ENCODE measurements at regions not wholly inside any gene's neighbourhood (a gene's known extent, or its start where the extent isn't known, plus 50 kb on each side); places are given as distances from the start of the nearest gene placed in this dataset.
A peak's percentile ranks its signal among the peaks of the same experiment; 100 is the strongest.

DNA sequence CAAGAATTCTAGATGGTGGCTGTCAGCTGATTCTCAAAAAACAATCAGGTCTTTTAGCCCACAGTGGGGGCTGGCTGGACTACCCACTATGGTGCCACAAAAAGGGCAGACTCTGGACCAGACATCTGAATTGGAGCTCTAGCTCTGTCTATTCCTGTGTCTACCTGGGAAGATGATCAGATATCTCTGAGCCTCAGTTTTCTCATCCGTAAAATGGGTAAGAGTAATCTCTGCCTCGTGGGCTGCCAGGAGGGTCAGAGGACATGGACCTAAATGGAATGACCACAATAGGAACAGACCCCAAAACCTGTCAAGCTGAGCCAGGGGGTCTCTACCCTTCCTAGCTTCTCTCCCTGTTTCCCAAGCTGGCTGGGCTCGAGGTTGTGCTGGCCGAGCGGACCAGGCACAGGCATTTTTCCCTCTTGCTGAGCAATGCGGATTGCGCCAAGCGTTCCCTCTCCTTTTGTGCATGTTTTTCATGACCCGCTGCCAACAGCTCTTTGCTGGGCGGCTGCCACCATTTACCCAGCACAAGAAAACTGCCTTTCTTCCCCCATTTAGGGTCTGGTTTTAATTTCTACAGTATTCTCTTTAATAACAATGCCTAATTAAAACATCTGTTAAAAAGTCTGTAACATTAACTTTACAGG, 74.7 kb upstream of the MAFB start:
- Histone ChIP-seq H3K36me3 (no peaks in the 10 kb centered on the region), H3K4me1 (peaks cover 0 to 10% (median 0%) of the 10 kb centered on the region in 12 donors), H3K27me3 (peaks cover 0 to 4% (median 0%) of the 10 kb centered on the region in 9 donors), H3K27ac (no peak overlapping the region), H3K9me3 (no peaks in the 10 kb centered on the region), H3K4me3 (no peak overlapping the region)
- DNase-seq (no peak), ATAC-seq (no peak)
- WGBS, 4 donors = 91 to 96% (median 93%) methylated on average over 10 of the region's 10 CpGs
- intact Hi-C loops (cut with DNase I) = no loop called here
- TF ChIP-seq, protein P1, sequence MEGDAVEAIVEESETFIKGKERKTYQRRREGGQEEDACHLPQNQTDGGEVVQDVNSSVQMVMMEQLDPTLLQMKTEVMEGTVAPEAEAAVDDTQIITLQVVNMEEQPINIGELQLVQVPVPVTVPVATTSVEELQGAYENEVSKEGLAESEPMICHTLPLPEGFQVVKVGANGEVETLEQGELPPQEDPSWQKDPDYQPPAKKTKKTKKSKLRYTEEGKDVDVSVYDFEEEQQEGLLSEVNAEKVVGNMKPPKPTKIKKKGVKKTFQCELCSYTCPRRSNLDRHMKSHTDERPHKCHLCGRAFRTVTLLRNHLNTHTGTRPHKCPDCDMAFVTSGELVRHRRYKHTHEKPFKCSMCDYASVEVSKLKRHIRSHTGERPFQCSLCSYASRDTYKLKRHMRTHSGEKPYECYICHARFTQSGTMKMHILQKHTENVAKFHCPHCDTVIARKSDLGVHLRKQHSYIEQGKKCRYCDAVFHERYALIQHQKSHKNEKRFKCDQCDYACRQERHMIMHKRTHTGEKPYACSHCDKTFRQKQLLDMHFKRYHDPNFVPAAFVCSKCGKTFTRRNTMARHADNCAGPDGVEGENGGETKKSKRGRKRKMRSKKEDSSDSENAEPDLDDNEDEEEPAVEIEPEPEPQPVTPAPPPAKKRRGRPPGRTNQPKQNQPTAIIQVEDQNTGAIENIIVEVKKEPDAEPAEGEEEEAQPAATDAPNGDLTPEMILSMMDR (IDR thresholded peaks at IDR 0.05) = no peak
- TF ChIP-seq POLR2A (IDR thresholded peaks at IDR 0.05) = no peak

DNA sequence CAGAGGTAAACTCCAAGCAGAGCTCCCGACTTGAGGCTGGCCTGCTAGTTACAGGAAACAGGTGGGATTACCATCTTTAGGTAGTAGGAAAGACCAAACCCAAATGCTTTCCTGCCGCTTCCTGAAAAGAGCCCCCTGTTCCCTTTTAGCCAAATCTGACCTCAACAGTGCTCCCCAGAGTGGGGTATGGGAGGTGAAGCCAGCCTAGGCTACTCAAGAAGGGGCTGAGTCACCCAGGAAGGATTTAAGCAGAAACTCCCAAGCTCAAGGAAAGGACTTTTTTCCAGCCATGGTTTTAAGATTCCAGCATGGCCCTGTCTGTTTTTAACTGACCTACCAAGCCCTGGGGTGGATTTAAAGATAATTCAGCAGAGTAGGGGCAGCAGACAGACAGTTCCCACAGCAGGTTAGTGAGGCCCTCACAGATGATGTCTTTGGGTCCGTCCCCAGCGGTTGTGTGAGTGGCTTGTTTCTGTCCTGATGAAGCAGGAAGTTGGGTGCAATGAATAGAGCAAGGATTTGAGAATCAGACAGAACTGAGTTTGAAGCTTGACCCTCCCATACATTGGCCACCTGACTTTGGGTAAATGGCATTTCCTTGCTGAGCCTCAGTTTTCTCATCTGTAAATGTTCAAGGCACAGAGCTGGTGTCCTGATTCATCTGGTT, 76.9 kb upstream of the MAFB start:
- Histone ChIP-seq H3K27ac (peak overlapping the region in 1 of 12 donors; percentile 34), H3K4me3 (no peak overlapping the region), H3K9me3 (no peaks in the 10 kb centered on the region), H3K36me3 (no peaks in the 10 kb centered on the region), H3K4me1 (peaks cover 0 to 26% (median 4%) of the 10 kb centered on the region in 12 donors), H3K27me3 (peaks cover 0 to 4% (median 0%) of the 10 kb centered on the region in 9 donors)
- intact Hi-C loops (cut with DNase I) = no loop called here
- TF ChIP-seq, protein P1 (IDR thresholded peaks at IDR 0.05) = no peak
- TF ChIP-seq POLR2A (IDR thresholded peaks at IDR 0.05) = no peak
- WGBS, 4 donors = 59 to 64% (median 61%) methylated on average over 4 of the region's 4 CpGs
- DNase-seq (no peak), ATAC-seq (peak in 1 of 4 donors; percentile 64)

DNA sequence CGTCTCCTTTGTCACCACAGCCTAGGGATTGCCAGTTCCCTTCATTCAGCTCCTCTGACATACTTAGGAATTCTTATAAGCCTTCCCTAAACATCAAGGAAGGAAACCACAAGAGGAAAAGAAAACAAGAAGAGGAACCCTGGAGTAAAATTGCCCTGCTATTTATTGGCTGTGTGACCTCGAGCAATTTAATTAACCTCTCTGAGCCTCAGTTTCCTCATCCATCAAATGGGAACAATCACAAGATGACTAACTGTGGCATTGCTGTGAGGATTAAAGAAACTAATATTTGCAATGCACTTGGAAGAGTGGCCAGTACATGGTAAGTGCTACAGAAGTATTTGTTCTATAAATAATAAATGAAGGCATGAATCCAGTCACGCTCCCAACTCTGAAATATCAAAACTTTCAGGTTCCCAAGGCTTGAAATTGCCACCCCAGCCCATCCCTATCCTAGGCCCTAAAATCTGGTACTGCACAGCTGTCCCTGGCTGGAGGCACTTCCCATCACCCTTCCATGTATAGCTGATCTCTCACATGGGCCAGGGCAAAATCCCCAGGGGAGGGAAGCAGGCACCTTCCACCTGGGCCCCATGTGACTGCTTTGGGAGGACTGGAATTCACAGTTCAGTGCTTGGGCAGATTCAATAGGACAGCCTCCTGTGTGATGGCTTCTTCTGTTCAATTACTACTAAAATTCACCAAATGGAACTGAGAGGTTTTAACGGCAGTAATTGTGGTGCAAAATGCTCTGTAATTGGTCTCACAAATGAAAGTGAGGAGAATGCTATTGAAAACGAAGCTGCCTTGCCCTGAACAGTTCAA, 78.0 kb upstream of the MAFB start:
- Histone ChIP-seq H3K27me3 (peaks cover 0 to 4% (median 0%) of the 10 kb centered on the region in 9 donors), H3K4me3 (no peak overlapping the region), H3K4me1 (peaks cover 0 to 35% (median 5%) of the 10 kb centered on the region in 12 donors), H3K27ac (no peak overlapping the region), H3K36me3 (no peaks in the 10 kb centered on the region), H3K9me3 (no peaks in the 10 kb centered on the region)
- intact Hi-C loops (cut with DNase I) = no loop called here
- DNase-seq (no peak), ATAC-seq (no peak)
- 63 to 81% (median 72%) methylated on average over 5 of the region's 5 CpGs for WGBS, 4 donors
- TF ChIP-seq POLR2A (IDR thresholded peaks at IDR 0.05) = no peak
- TF ChIP-seq, protein P1 (IDR thresholded peaks at IDR 0.05) = no peak

DNA sequence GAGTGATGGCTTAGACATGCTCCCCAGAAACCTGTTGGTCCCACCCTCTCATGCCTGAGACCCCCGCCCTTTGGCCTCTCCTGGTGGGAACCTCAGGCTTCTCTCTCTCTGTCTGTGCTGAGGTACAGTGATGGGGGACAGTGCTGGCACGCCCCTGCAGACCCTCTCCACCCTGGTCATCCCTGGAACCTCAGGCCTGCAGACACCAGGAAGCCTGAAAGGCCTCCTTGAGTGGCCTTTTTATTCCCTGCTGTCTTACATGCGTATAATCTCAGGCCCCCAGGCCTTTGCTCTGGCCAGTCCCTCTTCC, 78.5 kb upstream of the MAFB start:
- no peak overlapping the region for H3K4me3 ChIP-seq
- WGBS, 4 donors = 89 to 98% (median 95%) methylated on average over 3 of the region's 3 CpGs
- DNase-seq = no peak
- TF ChIP-seq POLR2A (IDR thresholded peaks at IDR 0.05) = no peak
- TF ChIP-seq, protein P1 (IDR thresholded peaks at IDR 0.05) = no peak
- no peaks in the 10 kb centered on the region for H3K36me3 ChIP-seq
- H3K27ac ChIP-seq = no peak overlapping the region
- intact Hi-C loops (cut with DNase I) = no loop called here
- ATAC-seq = no peak
- no peaks in the 10 kb centered on the region for H3K9me3 ChIP-seq
- H3K27me3 ChIP-seq = peaks cover 0 to 4% (median 0%) of the 10 kb centered on the region in 9 donors
- H3K4me1 ChIP-seq = peaks cover 0 to 35% (median 5%) of the 10 kb centered on the region in 12 donors
